ENCODE measurements at regions not wholly inside any gene's neighbourhood (a gene's known extent, or its start where the extent isn't known, plus 50 kb on each side); places are given as distances from the start of the nearest gene placed in this dataset.

GRCh38 chr4:135605076-135605475 is 1403.5 kb upstream of the PABPC4L start:
- DNase-seq (ENCODE audit: low read depth): no peak

DNA sequence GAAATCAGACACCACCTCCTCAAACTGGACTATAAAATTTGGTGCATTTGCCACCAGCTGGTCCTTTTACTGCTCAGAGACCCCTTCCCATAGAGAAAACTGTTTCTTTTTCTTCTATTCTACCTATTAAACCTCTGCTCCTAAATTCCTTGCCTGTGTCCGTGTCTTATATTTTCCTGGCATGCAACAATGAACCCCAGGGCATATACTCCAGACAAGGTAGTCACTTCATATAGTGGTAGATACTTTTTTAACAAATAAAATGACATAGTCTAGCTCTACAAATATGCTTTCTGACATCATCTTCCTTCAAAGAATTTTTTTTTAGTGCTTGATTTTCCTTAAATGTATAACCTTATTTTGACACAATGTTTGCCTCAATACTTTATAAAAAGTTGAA is 1402.9 kb upstream of the PABPC4L start:
- DNase-seq (ENCODE audit: low read depth): no peak

DNA sequence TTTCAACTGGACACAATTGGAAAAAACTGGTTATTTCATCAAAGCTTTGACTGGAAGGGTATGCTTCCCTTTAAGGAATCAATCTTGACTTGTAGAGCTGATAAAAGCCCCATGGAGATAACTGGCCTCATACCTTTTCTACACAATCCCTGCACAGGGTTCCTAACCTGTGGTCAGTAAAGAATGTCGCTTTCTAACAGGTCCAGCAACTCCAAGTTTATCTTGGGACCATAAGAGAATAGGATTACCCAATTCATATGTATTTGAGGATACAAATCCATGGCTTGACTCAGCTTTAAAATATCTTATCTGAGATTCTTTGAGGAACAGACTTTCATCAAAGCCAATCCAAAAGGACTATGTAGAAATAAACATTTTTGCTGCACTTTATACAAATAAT is 1399.8 kb upstream of the PABPC4L start:
- DNase-seq (ENCODE audit: low read depth): no peak

DNA sequence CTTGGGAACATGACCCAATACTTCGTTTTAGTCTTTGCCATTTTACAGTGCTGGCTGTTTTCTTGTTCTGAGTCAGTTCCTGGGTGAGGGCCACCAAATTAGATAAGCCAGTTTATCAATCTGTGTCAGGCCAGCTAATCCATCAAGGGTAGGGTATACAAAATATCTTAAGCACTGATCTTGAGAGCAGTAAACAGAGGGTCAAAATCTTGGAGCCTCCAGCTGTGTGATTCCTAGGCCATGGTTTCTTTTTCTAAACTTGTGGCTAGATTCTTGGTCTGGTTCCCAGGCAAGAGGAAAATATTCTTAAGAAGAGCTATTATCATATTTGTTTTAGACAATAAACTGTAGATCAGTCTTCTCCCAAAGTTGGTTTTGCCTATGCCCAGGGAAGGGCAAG is 1396.6 kb upstream of the PABPC4L start:
- DNase-seq (ENCODE audit: low read depth): no peak

DNA sequence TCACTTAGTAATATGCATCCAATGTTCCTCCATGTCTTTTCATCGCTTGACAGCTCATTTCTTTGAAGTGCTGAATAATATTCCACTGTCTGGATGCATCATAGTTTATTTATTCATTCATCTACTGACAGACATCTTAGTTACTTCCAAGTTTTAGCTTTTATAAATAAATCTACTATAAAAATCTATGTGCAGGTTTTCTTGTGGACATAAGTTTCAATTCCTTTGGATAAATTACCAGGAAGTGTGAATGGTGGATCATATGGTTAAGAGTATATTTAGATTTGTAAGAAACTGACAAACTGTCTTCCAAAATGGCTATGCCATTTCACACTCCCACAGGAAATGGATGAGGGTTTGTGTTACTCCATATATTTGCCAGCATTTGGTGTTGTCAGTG is 1392.9 kb upstream of the PABPC4L start:
- DNase-seq (ENCODE audit: low read depth): no peak

- DNase-seq (ENCODE audit: low read depth): no peak
Measured at GRCh38 chr4:135575041-135575440, 1373.5 kb upstream of the PABPC4L start.

GRCh38 chr4:135573251-135573650 is 1371.7 kb upstream of the PABPC4L start:
- no peak for DNase-seq (ENCODE audit: low read depth)

- no peak for DNase-seq (ENCODE audit: low read depth)
Measured at GRCh38 chr4:135564090-135564489, 1362.5 kb upstream of the PABPC4L start.

- no peak for DNase-seq (ENCODE audit: low read depth)
Measured at GRCh38 chr4:135553213-135553612, 1351.6 kb upstream of the PABPC4L start.

DNA sequence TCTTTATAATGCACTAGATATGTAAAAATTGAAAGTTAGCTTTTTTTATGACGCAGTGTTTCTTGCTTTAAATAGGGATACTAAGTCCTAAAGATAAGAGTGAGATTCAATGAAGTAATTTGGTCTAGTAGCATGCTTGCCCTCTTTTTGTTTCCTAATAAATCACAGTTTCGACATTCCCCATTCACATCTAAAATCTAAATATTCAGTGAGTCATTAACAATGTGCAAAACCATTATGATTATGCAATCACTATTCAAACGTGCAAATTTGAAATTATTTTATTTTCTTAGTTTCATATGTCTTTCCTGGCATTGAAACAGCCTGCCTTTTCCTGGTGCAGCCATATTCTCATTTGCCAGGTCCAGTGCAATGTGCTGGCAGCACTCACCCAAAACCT is 1350.5 kb upstream of the PABPC4L start:
- DNase-seq (ENCODE audit: low read depth): no peak

DNA sequence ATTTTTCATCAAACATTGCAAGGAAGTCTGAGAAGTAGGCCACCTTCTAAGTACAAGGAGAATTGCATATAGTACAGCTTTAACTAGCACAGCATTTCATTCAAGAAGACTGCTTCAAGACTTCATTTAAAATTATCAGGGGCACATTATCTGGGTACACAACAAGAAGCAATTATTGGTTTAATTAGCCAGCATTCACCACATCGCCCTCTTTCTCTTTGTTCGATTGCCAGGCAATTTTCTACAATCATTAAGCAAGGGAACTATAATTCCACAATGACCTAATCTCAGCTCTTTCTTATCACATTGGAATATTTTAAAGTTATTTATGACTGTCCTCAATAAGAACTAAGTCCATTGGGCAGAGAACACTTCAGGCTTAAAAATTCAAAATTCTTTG is 1347.1 kb upstream of the PABPC4L start:
- DNase-seq (ENCODE audit: low read depth): no peak

GRCh38 chr4:135545616-135546317 is 1344.2 kb upstream of the PABPC4L start:
- no peak for DNase-seq (ENCODE audit: low read depth)

- DNase-seq (ENCODE audit: low read depth): peak; percentile 3
Measured at GRCh38 chr4:135538698-135539097, 1337.1 kb upstream of the PABPC4L start.

DNA sequence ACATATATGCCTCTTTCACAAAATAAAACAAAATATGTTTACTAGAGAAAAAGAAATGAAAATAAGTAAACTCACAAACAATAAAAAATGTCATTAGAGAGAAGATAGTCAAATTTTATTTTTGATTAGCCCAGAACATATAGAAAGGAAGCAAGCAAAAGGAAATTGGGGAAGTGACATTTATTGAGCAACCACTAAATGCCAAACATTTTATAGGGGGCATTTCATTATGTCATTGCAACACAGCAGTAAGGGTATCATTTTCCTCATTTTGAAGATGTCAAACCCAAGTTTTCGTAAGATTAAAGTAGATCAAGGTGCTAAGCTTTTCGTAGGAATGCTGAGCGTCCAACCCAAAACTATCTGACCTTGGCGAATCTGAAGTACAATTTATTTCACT is 1331.5 kb upstream of the PABPC4L start:
- no peak for DNase-seq (ENCODE audit: low read depth)

- DNase-seq (ENCODE audit: low read depth): no peak
Measured at GRCh38 chr4:135532132-135532531, 1330.5 kb upstream of the PABPC4L start.

DNA sequence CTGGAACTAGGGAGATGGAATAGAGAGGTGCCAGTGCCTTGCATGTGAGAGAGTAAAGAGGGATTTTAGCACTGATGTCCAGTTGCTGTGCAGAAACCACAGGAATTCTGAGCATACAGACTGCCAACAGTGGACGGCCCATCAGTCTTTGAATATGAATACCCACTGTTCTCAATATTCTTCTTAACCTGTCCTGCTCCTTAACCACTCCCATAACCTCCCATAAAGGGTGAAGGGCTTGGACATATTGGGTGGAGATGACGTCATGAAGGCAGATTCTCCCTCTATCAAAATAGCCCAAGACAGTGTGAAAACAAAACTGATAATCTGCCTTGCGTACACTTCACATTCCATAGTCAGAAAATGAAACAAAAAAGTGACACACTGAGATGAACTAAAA is 1313.7 kb upstream of the PABPC4L start:
- DNase-seq (ENCODE audit: low read depth): no peak

DNA sequence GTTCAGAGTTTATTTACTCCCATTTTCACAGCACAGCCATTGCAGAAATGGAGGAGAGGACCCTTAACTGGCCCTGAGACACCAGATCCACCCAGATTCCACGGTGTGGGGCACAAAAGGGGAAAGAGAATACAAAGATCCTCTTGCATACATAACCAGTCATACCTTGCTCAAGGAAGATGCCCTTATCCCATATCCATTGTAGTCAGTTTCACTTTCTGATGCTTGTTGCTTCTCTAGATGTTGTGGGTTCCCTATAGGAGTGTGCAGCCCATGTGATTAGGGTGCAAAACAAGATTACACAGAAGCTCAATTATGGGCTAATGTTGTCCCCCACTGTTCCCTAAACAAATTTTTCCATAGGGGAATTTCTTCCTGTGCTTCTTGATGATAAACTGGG is 1309.0 kb upstream of the PABPC4L start:
- DNase-seq (ENCODE audit: low read depth): peak; percentile 4

- peak; percentile 61 for DNase-seq (ENCODE audit: low read depth)
Measured at GRCh38 chr4:135508006-135508714, 1306.6 kb upstream of the PABPC4L start.

- DNase-seq (ENCODE audit: low read depth): no peak
Measured at GRCh38 chr4:135497563-135498152, 1296.1 kb upstream of the PABPC4L start.

DNA sequence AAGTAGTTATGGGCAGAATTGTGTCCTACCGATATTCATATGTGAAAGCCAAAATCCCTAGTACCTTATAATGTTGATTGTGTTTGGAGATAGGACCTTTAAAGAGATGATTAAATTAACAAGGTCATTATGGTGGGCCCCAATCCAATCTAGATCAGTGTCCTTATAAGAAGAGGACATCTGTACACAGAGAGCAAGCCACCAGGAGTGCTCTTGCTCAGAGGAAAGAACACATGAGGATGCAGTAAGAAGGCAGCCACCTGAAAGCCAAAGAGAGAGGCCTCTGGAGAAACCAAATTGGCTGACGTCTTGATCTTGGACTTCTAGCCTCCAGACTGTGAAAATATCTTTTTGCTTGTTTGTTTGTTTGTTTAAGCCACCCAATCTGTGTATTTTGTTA is 1290.8 kb upstream of the PABPC4L start:
- no peak for DNase-seq (ENCODE audit: low read depth)

GRCh38 chr4:135485371-135485770 is 1283.8 kb upstream of the PABPC4L start:
- DNase-seq (ENCODE audit: low read depth): no peak

GRCh38 chr4:135476272-135476671 is 1274.7 kb upstream of the PABPC4L start:
- DNase-seq (ENCODE audit: low read depth): no peak

GRCh38 chr4:135464311-135464710 is 1262.7 kb upstream of the PABPC4L start:
- no peak for DNase-seq (ENCODE audit: low read depth)
